GM20000 (cell line): ENCODE measurements at regions not wholly inside any gene's neighbourhood (a gene's known extent, or its start where the extent isn't known, plus 50 kb on each side); places are given as distances from the start of the nearest gene placed in this dataset.

Experiments
- DNase-seq: peaks from one replicate; pipeline ENCODE4 v3.0.0; 2012; ENCODE audit warnings: low spot score
- TF ChIP-seq, protein P1 (sequence below): IDR thresholded peaks from 2 replicates; pipeline ENCODE4 v1.5.1; 2012; ENCODE audit warnings: mild to moderate bottlenecking, control low read depth; ENCODE audit errors: extremely low read depth, missing control alignments

DNA sequence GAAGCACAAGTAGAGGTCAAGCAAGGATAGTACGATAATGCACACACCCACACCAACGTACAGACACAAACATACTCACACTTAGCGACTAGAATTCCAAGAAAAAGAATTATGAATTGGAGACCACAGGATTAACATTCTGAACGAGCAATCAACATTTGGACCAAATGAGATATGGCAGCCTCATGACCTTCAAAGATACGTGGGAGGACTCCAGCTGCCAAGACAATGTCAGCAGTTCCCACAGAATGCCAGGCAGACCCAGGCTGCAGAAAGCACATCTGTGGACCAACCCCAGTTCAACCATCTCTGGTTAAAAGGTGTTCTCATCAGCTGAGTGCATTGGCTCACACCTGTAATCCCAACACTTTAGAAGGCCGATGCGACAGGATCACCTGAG, 187.6 kb upstream of the GRAMD2B start:
- DNase-seq: no peak
- TF ChIP-seq, protein P1, sequence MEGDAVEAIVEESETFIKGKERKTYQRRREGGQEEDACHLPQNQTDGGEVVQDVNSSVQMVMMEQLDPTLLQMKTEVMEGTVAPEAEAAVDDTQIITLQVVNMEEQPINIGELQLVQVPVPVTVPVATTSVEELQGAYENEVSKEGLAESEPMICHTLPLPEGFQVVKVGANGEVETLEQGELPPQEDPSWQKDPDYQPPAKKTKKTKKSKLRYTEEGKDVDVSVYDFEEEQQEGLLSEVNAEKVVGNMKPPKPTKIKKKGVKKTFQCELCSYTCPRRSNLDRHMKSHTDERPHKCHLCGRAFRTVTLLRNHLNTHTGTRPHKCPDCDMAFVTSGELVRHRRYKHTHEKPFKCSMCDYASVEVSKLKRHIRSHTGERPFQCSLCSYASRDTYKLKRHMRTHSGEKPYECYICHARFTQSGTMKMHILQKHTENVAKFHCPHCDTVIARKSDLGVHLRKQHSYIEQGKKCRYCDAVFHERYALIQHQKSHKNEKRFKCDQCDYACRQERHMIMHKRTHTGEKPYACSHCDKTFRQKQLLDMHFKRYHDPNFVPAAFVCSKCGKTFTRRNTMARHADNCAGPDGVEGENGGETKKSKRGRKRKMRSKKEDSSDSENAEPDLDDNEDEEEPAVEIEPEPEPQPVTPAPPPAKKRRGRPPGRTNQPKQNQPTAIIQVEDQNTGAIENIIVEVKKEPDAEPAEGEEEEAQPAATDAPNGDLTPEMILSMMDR: no peak

DNA sequence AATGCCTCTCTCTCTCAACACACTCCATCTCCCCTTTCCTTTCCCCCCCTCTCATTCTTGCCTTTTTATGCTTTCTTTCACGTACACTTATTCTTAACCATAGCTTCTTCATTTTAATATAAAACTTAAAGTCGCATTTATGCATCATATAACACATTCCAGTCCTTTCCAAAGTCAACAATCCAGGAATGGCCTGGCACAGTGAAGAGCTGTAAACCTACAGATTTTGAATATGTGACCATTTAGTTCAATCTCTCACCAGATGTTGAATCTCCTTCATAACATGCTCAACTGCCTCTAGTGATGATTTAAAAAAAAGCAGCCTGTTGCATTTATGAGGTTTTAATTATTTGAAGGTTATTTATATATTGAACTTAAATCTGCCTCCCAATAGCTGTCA, 186.2 kb upstream of the GRAMD2B start:
- no peak for DNase-seq
- TF ChIP-seq, protein P1: no peak

DNA sequence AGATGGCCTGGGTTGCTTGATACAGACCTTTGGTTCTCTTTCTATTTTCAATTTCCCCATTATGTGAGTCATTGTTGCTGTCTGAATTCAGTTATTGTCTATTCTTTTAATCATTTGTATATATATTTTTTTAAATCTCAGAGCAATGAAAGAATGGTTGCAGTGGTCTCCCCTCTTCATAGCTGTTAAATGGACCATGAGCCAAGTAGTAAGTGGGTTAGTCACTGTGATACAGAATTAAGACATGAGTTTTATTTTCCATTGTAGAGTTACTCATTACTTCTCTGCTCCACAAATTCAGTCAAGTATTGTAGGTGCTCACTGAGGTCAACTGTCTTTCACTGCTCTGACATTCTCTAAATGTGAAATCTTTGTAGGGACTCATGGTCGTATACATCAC, 174.6 kb upstream of the GRAMD2B start:
- no peak for DNase-seq
- TF ChIP-seq, protein P1: no peak

DNA sequence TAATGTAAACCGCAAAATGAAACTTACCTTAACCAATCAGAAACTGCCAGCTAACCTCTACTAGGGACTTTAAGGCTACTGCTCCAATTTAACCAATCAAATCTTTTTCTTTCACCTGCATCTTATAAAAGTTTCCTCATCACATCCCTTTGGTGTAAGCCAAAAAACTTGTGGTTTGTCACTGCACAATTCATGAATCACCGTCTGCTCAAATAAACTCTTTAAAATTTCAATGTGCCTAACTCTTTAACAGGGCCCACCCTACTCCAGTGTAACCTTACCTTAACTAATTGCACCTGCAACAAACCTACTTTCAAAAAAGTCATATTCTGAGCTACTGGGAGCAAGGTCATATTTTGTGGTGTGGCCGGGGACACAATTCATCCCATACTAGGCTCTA, 172.2 kb upstream of the GRAMD2B start:
- TF ChIP-seq, protein P1: no peak
- no peak for DNase-seq

DNA sequence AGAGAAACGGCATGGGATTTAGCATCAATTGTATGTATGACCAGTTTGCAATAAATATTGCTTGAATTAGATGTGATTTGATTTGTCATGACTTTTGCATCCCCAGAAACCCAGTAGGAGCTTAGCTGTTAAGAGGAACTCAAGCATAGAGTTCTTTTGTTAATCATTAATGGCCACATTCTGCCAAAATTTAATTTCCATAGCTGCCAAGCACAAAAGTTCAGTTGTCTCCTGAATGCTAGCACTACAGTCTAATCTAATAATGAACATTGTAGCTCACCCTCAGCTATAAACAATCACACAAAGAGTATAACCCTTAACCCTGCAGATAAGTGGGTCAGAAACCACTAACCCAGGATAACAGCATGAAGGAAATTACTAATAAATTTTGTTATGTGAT, 169.8 kb upstream of the GRAMD2B start:
- TF ChIP-seq, protein P1: no peak
- no peak for DNase-seq

DNA sequence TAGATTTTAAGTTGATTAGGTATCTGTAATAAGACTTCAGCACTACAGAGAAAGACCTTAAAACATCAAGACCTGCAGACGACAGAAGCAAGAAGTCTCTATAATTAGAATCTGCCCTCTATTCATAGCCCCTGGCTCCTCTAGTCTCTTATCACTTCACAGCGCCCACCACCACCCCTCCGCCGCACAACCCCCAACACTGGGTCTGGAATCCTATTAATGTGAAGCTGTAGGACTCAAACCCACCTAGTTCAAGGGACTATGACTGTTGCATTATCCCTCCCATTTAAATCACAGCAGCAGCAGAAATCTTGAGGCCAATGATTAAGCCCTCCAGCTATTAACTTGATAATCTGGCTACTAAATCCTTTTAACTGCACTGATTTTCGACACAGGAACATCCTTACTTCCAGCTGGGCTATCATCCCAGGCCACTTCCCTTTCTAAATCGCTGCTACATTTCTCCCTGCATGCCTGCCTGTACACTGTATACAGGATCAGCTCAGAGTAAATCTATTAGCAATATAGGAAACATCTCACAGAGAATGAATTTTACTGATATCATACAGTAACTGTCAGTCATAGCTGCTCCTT, 159.5 kb upstream of the GRAMD2B start:
- TF ChIP-seq, protein P1: no peak
- DNase-seq: no peak

DNA sequence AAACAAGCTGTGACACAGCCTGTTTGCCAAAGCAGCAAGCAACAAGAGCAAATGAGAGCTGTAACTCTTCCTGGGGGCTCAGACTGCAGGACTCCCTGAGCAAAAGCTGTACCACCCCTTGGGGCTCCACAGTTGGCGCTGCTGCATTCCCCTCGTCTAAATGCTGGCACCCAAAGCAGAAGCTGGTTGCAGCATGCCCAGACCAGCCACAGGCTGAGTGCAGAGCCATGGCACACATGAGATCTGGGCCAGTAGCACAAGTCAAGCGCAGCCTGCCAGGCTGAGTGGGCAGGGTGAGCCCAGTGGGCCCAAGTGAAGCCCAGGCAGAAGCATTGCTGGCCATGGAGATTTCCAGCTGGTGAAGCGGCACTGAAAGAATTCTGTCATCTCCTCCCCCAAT, 157.3 kb upstream of the GRAMD2B start:
- DNase-seq: no peak
- TF ChIP-seq, protein P1: no peak

DNA sequence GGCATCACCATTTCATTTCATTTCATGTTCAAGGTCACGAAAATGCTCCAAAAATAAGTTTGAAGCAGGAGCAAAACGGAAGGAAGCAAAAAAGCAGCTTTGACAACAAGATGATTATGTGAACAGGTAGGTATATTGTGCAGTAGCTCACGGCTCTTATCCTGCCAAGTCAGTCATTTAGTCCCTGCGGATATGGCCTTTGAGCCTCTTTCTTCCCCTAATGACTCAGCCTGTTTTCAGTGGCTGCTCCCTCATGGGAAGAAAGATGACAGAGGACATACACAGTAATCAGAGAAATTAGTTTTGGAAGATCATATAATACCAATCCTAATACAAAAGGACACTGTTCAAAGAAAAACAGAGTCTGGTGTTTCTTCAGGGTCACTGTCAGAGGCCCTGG, 155.8 kb upstream of the GRAMD2B start:
- DNase-seq: no peak
- TF ChIP-seq, protein P1: no peak
